ENCODE measurements at regions not wholly inside any gene's neighbourhood (a gene's known extent, or its start where the extent isn't known, plus 50 kb on each side); places are given as distances from the start of the nearest gene placed in this dataset.

DNA sequence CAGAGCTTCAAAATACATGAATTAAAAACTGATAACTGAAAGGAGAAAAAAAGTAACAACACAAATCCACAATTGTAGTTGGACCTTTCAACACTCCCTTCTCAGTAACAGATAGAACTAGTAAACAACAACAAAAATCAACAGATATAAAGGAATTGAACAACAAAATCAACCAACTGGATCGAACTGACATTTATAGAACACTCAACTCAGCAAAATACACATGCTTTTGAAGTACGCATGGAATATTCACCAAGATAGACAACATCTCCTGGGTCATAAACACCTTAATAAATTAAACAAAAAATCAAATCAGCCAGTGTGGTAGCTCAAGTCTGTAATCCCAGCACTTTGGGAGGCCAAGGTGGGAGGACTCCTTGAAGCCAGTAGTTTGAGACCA, 63.3 kb downstream of the ILRUN start:
- Histone ChIP-seq H3K4me3 (ENCODE audit: low read depth in 2 of 2, low read length in 2 of 2) (no peak overlapping the region), H3K9me3 (ENCODE audit: control insufficient read depth, insufficient read depth, low read depth, low read length) (no peaks in the 10 kb centered on the region), H3K27me3 (ENCODE audit: control insufficient read depth, insufficient read depth, low read length) (no peaks in the 10 kb centered on the region), H3K27ac (ENCODE audit: low read length) (no peak overlapping the region), H3K36me3 (ENCODE audit: control insufficient read depth, insufficient read depth, low read length) (no peaks in the 10 kb centered on the region), H3K4me1 (ENCODE audit: control insufficient read depth, insufficient read depth, low read length) (peaks cover 4% of the 10 kb centered on the region; the same call in 1 of the 2 replicates)
- DNase-seq (ENCODE audit: low read depth, low spot score) (no peak), ATAC-seq (no peak)
- ChIA-PET POLR2A (no interaction called here), CTCF (no interaction called here)
- no TSS peak for BruUV-seq (replicated peaks)
- in situ Hi-C loops (cut with HindIII; ENCODE audit: low pct_unique_long_range_greater_than_20kb, low sequenced_read_pairs) (no loop called here), intact Hi-C loops (cut with micrococcal nuclease; ENCODE audit: unreplicated experiment) (no loop called here)
- no peak for TF ChIP-seq POLR2AphosphoS5 (IDR thresholded peaks at IDR 0.05; ENCODE audit: low read depth, low read length)
- no peak for TF ChIP-seq TCF7L2 (IDR thresholded peaks at IDR 0.05; ENCODE audit: low read depth, low read length)
- no peak for TF ChIP-seq CTCF (IDR thresholded peaks at IDR 0.05)
- no peak for TF ChIP-seq SIN3A (IDR thresholded peaks at IDR 0.05; ENCODE audit: borderline replicate concordance, insufficient read depth, low read depth, low read length)
- no peak for TF ChIP-seq REST (IDR thresholded peaks at IDR 0.05; ENCODE audit: insufficient read depth in 1 of 2, low read depth in 2 of 2, low read length in 1 of 2)

DNA sequence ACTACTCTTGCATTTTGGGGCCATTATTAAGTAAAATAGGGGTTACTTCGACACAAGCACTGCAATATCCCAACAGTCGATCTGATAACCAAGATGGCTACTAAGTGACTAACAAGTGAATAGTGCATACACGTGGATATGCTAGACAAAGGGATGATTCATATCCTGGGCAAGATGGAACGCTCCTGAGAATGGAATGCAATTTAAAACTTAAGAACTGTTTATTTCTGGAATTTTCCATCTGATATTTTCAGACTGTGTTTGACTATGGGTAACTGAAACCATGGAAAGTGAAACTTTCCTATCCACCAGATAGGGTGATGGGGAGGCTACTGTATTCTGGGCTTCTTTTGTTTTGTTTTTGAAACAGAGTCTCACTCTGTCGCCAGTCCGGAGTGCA, 66.5 kb downstream of the ILRUN start:
- Histone ChIP-seq H3K4me3 (ENCODE audit: low read depth in 2 of 2, low read length in 2 of 2) (no peak overlapping the region), H3K36me3 (ENCODE audit: control insufficient read depth, insufficient read depth, low read length) (no peaks in the 10 kb centered on the region), H3K4me1 (ENCODE audit: control insufficient read depth, insufficient read depth, low read length) (peaks cover 4% of the 10 kb centered on the region; the same call in 1 of the 2 replicates), H3K9me3 (ENCODE audit: control insufficient read depth, insufficient read depth, low read depth, low read length) (no peaks in the 10 kb centered on the region), H3K27me3 (ENCODE audit: control insufficient read depth, insufficient read depth, low read length) (no peaks in the 10 kb centered on the region), H3K27ac (ENCODE audit: low read length) (no peak overlapping the region)
- BruUV-seq (replicated peaks) = no TSS peak
- in situ Hi-C loops (cut with HindIII; ENCODE audit: low pct_unique_long_range_greater_than_20kb, low sequenced_read_pairs) = no loop called here
- ATAC-seq = peak; percentile 82
- POLR2A ChIA-PET = no interaction called here
- DNase-seq (ENCODE audit: low read depth, low spot score) = no peak
- TF ChIP-seq TCF7L2 (IDR thresholded peaks at IDR 0.05; ENCODE audit: low read depth, low read length) (no peak), SIN3A (IDR thresholded peaks at IDR 0.05; ENCODE audit: borderline replicate concordance, insufficient read depth, low read depth, low read length) (no peak), REST (IDR thresholded peaks at IDR 0.05; ENCODE audit: insufficient read depth in 1 of 2, low read depth in 2 of 2, low read length in 1 of 2) (no peak), POLR2AphosphoS5 (IDR thresholded peaks at IDR 0.05; ENCODE audit: low read depth, low read length) (no peak), CTCF (IDR thresholded peaks at IDR 0.05) (no peak)
- intact Hi-C loops (cut with micrococcal nuclease; ENCODE audit: unreplicated experiment) = no loop called here
- CTCF ChIA-PET = no interaction called here
